ENCODE measurements at regions not wholly inside any gene's neighbourhood (a gene's known extent, or its start where the extent isn't known, plus 50 kb on each side); places are given as distances from the start of the nearest gene placed in this dataset.
"Not testable (repeated sequence)": the region's sequence is repeated elsewhere in the genome, so short reads cannot be mapped to it uniquely, and the experiment has no call there.

DNA sequence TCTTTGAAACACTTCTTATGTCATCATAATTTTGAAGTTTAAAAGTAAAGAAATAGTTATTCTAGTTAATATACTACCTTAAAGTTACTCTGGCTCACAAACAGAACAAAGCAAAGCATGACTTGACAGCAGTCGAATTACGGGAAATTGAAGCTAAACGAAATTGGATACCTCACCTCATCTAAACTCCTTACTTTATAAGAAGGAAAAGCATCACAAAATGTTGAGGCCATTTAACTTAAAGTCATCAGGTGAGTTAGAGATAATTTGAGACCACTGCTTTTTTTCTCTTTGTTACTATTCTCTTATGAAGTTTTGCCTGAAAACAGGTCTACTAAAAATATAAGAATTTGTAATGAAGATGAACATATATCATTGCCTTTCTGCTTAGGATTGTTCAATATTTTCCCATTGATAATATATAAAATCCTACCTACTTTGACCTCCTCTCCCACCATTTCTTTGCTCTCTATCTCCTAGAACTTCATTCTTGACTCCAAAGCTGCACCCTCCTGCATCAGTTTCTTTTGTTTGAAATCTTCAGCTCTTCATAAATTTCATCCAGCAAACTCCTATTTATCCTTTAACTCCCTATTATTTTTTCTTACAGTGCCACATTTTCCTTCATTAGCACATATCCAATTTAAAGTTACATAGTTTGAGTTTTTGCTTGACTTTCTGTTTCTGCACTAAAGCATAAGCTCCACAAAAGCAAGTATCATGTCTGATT lies 510.7 kb upstream of the ZNF337 start:
- DNase-seq (no peak), ATAC-seq (ENCODE audit: low read depth) (no peak)
- Mint-ChIP-seq H3K27me3 (peaks cover 23% of the 10 kb centered on the region), H3K27ac (peak overlapping the region; percentile 79), H3K9me3 (peaks cover 8% of the 10 kb centered on the region), H3K4me3 (peak overlapping the region; percentile 76), H3K36me3 (peaks cover 14% of the 10 kb centered on the region), H3K4me1 (peaks cover 12% of the 10 kb centered on the region)
- POLR2A ChIA-PET: no interaction called here

DNA sequence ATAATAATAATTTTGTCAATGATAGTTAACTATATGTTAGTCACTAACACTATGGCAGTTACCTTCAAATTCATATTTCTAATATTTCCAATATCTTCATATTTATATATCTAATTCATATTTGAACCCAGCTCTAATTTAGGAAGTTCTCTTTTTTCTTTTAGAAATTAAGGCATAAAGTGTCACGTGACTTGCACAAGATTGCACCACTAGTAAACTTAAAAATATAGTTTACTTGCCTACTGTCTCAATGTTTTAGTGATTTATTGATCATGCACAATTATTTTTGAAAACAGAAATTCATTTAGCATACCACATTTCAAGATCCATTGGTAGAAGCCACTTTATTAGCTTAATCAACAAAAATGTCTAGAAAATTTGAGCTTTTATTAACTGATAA lies 508.7 kb upstream of the ZNF337 start:
- peaks cover 21% of the 10 kb centered on the region for H3K27me3 Mint-ChIP-seq
- POLR2A ChIA-PET: no interaction called here
- no peak overlapping the region for H3K4me3 Mint-ChIP-seq
- ATAC-seq (ENCODE audit: low read depth): no peak
- DNase-seq: no peak
- peaks cover 10% of the 10 kb centered on the region for H3K4me1 Mint-ChIP-seq
- no peak overlapping the region for H3K27ac Mint-ChIP-seq
- H3K36me3 Mint-ChIP-seq: peaks cover 13% of the 10 kb centered on the region
- H3K9me3 Mint-ChIP-seq: peaks cover 12% of the 10 kb centered on the region

GRCh38 chr20:26201026-26201425 lies 504.4 kb upstream of the ZNF337 start:
- peaks cover 12% of the 10 kb centered on the region for H3K9me3 Mint-ChIP-seq
- H3K36me3 Mint-ChIP-seq; H3K27me3 Mint-ChIP-seq; POLR2A ChIA-PET; ATAC-seq (ENCODE audit: low read depth); H3K4me3 Mint-ChIP-seq; H3K4me1 Mint-ChIP-seq; H3K27ac Mint-ChIP-seq; DNase-seq: not testable (repeated sequence)

DNA sequence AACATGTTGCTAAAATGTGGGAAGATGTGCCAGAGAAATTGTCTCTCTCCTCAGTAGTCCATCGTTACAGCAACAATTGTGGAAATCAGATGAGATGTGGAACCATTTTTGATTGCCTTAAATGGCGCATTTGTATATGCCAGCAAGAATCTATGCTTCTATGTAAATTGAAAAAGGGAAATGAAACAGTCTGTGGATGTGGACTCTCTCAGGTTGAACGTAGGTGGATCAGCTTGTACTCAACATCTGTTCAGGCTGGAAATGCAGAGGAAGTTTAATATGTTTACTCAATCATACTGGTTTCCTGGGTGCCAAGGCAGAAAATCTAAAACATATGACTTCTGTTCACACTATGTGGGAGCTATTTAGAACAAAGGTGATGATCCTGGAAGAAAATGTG lies 490.7 kb upstream of the ZNF337 start:
- ATAC-seq (ENCODE audit: low read depth); H3K27ac Mint-ChIP-seq; H3K4me3 Mint-ChIP-seq; POLR2A ChIA-PET; DNase-seq; H3K4me1 Mint-ChIP-seq; H3K36me3 Mint-ChIP-seq; H3K27me3 Mint-ChIP-seq; H3K9me3 Mint-ChIP-seq: not testable (repeated sequence)

DNA sequence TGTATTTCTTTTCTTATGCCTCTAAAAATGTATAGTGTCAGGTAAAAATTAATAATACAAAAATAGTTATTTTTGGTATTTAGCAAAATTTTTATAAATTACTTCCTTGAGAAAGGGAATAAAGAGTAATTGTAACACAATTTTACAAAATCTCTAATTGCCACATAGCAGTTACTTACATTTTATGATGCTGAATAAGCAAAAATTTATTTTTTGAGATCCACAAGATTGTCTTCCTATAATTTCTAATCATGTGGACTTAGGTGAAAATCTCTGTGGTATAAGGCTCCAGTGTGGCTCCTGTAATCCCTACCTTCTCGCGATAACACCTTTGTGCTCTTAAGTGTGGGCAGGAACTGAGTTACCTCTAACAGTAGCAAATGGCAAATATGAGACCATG lies 487.1 kb upstream of the ZNF337 start:
- ATAC-seq (ENCODE audit: low read depth); H3K4me1 Mint-ChIP-seq; H3K4me3 Mint-ChIP-seq; H3K27ac Mint-ChIP-seq; H3K9me3 Mint-ChIP-seq; H3K27me3 Mint-ChIP-seq; H3K36me3 Mint-ChIP-seq; DNase-seq; POLR2A ChIA-PET: not testable (repeated sequence)

- ATAC-seq (ENCODE audit: low read depth); H3K27ac Mint-ChIP-seq; H3K9me3 Mint-ChIP-seq; H3K4me1 Mint-ChIP-seq; H3K27me3 Mint-ChIP-seq; H3K4me3 Mint-ChIP-seq; H3K36me3 Mint-ChIP-seq; POLR2A ChIA-PET; DNase-seq: not testable (repeated sequence)
These were observed 484.7 kb upstream of the ZNF337 start for GRCh38 chr20:26181364-26181763.

- H3K27me3 Mint-ChIP-seq; ATAC-seq (ENCODE audit: low read depth); H3K4me3 Mint-ChIP-seq; DNase-seq; H3K4me1 Mint-ChIP-seq; H3K36me3 Mint-ChIP-seq; POLR2A ChIA-PET; H3K27ac Mint-ChIP-seq; H3K9me3 Mint-ChIP-seq: not testable (repeated sequence)
These were observed 475.2 kb upstream of the ZNF337 start for GRCh38 chr20:26171875-26172274.

DNA sequence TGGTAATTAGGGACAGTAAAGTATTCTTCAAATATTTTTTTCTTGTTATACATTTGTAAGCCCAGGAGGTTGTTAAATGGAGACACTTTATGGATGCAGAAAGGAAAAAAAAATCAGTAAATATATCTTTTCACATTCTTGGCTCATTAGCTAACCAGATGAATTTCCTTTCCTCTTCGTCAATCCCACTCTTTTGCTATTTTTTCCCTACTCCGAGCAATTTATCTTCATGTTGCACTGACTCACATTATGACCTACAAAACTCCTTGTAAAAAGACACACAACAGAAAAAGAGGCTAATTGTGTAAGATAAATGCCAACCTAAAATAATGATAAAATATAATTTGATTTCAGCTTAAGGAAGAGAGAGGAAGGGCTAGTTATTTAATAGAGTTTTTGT lies 472.9 kb upstream of the ZNF337 start:
- ATAC-seq (ENCODE audit: low read depth): no peak
- POLR2A ChIA-PET: no interaction called here

DNA sequence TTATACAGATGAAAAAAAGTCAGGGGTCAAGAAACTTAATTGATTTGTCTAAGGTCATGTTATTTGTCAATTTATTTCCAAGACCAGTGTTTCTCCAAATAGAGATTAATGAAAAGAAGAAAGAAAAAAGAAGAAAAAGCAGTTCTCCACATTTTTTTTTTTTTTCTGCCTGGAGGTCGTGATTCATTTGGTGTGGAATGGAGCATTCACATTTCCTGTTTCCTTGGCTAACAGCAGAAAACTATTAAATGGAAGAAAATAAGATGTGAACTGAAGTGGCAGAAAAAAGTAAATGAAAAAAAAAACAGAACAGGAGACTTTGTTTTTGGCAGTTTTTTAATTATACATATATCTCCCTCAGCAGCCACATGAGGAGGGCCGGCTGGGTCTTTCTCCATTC lies 470.8 kb upstream of the ZNF337 start:
- no peak overlapping the region for H3K4me3 Mint-ChIP-seq
- ATAC-seq (ENCODE audit: low read depth): no peak
- H3K9me3 Mint-ChIP-seq: no peaks in the 10 kb centered on the region
- peaks cover 5% of the 10 kb centered on the region for H3K27me3 Mint-ChIP-seq
- no peaks in the 10 kb centered on the region for H3K36me3 Mint-ChIP-seq
- H3K27ac Mint-ChIP-seq: no peak overlapping the region
- no peak for DNase-seq
- H3K4me1 Mint-ChIP-seq: no peaks in the 10 kb centered on the region
- POLR2A ChIA-PET: no interaction called here

More for the DNA sequence above, 472.9 kb upstream of the ZNF337 start:
- Mint-ChIP-seq H3K9me3 (no peaks in the 10 kb centered on the region), H3K27ac (no peak overlapping the region), H3K27me3 (peaks cover 5% of the 10 kb centered on the region), H3K36me3 (no peaks in the 10 kb centered on the region), H3K4me1 (no peaks in the 10 kb centered on the region), H3K4me3 (no peak overlapping the region)
- no peak for DNase-seq

- H3K27ac Mint-ChIP-seq: no peak overlapping the region
- POLR2A ChIA-PET: no interaction called here
- no peak for DNase-seq
- H3K9me3 Mint-ChIP-seq: no peaks in the 10 kb centered on the region
- no peaks in the 10 kb centered on the region for H3K36me3 Mint-ChIP-seq
- ATAC-seq (ENCODE audit: low read depth): no peak
- H3K4me1 Mint-ChIP-seq: no peaks in the 10 kb centered on the region
- no peak overlapping the region for H3K4me3 Mint-ChIP-seq
- H3K27me3 Mint-ChIP-seq: peaks cover 4% of the 10 kb centered on the region
These were observed 467.2 kb upstream of the ZNF337 start for GRCh38 chr20:26163890-26164289.

DNA sequence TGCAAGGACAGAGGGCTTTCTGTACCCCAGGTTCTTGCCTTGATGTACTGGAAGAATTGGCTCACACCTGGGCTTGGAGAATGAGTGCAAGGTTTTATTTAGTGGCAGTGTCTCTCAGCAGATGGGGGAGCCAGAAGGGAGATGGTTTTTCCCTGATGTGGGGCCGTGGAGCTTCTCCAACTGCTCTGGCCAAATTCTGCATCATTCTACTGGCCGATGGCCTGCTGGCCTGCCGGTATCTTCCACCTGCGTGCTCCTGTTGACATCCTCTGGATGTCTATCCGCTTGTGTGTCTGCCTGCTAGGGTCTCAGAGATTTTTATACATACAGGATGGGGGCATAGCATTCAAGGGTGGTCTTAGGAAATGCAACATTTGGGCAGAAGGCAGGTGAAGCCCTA lies 466.5 kb upstream of the ZNF337 start:
- ATAC-seq (ENCODE audit: low read depth); H3K36me3 Mint-ChIP-seq; H3K4me3 Mint-ChIP-seq; POLR2A ChIA-PET; DNase-seq; H3K9me3 Mint-ChIP-seq; H3K4me1 Mint-ChIP-seq; H3K27ac Mint-ChIP-seq; H3K27me3 Mint-ChIP-seq: not testable (repeated sequence)

DNA sequence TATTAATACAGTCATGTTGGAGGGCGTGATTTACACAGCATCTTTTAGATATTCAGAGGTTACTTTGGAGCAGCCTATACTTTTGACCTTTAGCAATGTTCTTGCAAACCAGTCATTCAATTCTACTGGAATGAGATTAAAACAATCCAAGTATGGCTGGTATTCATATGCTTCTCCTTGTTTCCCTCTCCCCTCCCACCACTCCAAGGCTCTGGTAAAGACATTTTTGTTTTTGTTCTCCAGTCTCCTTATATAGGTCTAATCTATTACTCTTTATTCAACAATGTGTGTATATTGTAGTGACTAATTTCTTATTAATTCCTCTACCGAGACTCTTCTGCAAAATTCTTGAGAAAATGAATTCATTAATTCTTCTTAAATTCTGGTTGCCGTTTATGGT lies 465.1 kb upstream of the ZNF337 start:
- DNase-seq; H3K9me3 Mint-ChIP-seq; H3K27me3 Mint-ChIP-seq; H3K36me3 Mint-ChIP-seq; H3K4me3 Mint-ChIP-seq; POLR2A ChIA-PET; H3K27ac Mint-ChIP-seq; ATAC-seq (ENCODE audit: low read depth); H3K4me1 Mint-ChIP-seq: not testable (repeated sequence)

DNA sequence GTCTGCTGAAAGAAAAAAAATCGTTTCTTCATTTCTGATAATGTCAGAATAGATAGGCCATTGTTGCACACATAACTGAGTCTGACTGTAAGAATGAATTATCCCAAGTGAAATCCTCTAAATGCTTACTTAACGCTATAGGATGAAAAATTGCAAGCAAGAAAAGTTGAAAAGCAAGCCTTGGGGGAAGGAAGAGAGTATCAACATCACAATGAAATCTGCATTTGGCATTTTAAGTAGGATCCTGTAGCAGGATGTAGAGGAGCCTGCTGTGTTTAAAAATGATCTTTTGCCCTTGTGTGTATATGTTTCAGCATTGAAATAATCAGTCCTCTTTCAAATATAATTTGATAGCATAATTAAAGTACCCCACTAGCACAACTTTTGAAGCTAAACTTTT lies 464.3 kb upstream of the ZNF337 start:
- H3K27ac Mint-ChIP-seq; H3K27me3 Mint-ChIP-seq; H3K9me3 Mint-ChIP-seq; H3K4me3 Mint-ChIP-seq; POLR2A ChIA-PET; DNase-seq; H3K36me3 Mint-ChIP-seq; H3K4me1 Mint-ChIP-seq; ATAC-seq (ENCODE audit: low read depth): not testable (repeated sequence)

DNA sequence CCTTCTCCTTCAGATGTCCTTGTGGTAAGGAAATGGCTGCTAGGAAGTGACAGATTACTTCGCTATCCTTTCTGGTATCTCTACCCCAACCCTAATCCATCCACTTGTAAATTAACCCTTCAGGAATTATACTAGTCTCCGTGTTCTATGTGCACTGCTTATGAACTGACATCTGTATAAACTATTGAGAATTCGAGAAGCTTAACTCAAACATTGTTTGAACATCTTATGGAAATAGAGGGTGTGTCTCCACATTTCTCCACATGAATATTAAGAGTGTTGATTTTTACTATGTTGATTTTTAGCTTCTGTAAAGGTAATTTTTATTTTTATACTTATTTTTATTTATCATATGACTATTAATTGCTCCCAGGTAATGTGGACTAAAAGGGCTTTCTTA lies 457.6 kb upstream of the ZNF337 start:
- Mint-ChIP-seq H3K36me3 (no peaks in the 10 kb centered on the region), H3K4me1 (no peaks in the 10 kb centered on the region), H3K27me3 (no peaks in the 10 kb centered on the region), H3K9me3 (no peaks in the 10 kb centered on the region), H3K27ac (no peak overlapping the region), H3K4me3 (no peak overlapping the region)
- POLR2A ChIA-PET: no interaction called here
- ATAC-seq (ENCODE audit: low read depth): no peak
- DNase-seq: no peak
